ENCODE measurements at regions not wholly inside any gene's neighbourhood (a gene's known extent, or its start where the extent isn't known, plus 50 kb on each side); places are given as distances from the start of the nearest gene placed in this dataset.

GRCh38 chr1:13918862-13919261 lies 218.9 kb downstream of the PRDM2 start:
- Histone ChIP-seq H3K4me3 (ENCODE audit: insufficient read depth, low read depth, low read length, poor library complexity, severe bottlenecking) (no peak overlapping the region), H3K27me3 (replicated peaks; ENCODE audit: control insufficient read depth, insufficient read depth, low read length, poor library complexity, severe bottlenecking) (no peaks in the 10 kb centered on the region), H3K36me3 (ENCODE audit: control insufficient read depth, insufficient read depth, low read length) (no peaks in the 10 kb centered on the region), H3K27ac (ENCODE audit: insufficient read depth, low read length, poor library complexity, severe bottlenecking) (no peak overlapping the region), H3K9me3 (ENCODE audit: control insufficient read depth, low read length) (no peaks in the 10 kb centered on the region), H3K4me1 (ENCODE audit: control insufficient read depth, insufficient read depth, low read length, poor library complexity, severe bottlenecking) (no peaks in the 10 kb centered on the region)
- no peak for DNase-seq

- Histone ChIP-seq H3K4me1 (ENCODE audit: control insufficient read depth, insufficient read depth, low read length, poor library complexity, severe bottlenecking) (no peaks in the 10 kb centered on the region), H3K27ac (ENCODE audit: insufficient read depth, low read length, poor library complexity, severe bottlenecking) (no peak overlapping the region), H3K4me3 (ENCODE audit: insufficient read depth, low read depth, low read length, poor library complexity, severe bottlenecking) (no peak overlapping the region), H3K36me3 (ENCODE audit: control insufficient read depth, insufficient read depth, low read length) (no peaks in the 10 kb centered on the region), H3K27me3 (replicated peaks; ENCODE audit: control insufficient read depth, insufficient read depth, low read length, poor library complexity, severe bottlenecking) (no peaks in the 10 kb centered on the region), H3K9me3 (ENCODE audit: control insufficient read depth, low read length) (no peaks in the 10 kb centered on the region)
- DNase-seq: no peak
Observed at GRCh38 chr1:13921190-13921589, 221.2 kb downstream of the PRDM2 start.

DNA sequence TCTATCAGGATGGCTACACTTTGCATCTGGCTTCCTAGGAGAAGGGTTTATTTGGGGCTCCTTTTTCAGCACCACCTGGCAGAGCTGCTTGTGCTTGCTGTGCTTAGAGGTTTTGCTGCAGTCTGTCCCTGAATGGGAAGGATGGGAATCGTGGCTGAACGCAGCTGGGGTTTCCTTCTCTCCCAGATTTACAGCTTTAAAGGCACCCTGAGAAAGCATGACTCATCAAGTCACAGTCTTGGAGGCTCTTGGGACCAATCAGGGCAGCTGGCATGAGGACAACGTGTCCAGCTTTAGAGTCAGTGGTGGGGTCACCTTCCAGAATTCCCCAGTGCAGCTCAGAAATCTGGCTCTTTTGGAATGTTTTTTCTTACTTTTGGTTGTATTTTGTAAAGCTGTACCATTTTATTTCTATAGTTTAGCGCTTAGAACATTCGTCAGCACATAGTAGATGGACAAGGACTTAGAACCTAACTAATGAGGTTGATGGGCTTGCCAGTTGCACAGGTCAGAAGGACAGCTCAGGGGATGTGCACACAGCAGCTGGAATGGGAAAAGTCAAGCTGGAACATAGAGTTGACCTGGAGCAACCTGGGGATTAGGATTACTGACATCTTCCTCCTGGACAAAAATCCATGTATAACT lies 222.6 kb downstream of the PRDM2 start:
- DNase-seq: no peak
- Histone ChIP-seq H3K9me3 (ENCODE audit: control insufficient read depth, low read length) (no peaks in the 10 kb centered on the region), H3K27me3 (replicated peaks; ENCODE audit: control insufficient read depth, insufficient read depth, low read length, poor library complexity, severe bottlenecking) (no peaks in the 10 kb centered on the region), H3K4me3 (ENCODE audit: insufficient read depth, low read depth, low read length, poor library complexity, severe bottlenecking) (no peak overlapping the region), H3K36me3 (ENCODE audit: control insufficient read depth, insufficient read depth, low read length) (no peaks in the 10 kb centered on the region), H3K4me1 (ENCODE audit: control insufficient read depth, insufficient read depth, low read length, poor library complexity, severe bottlenecking) (no peaks in the 10 kb centered on the region), H3K27ac (ENCODE audit: insufficient read depth, low read length, poor library complexity, severe bottlenecking) (no peak overlapping the region)

DNA sequence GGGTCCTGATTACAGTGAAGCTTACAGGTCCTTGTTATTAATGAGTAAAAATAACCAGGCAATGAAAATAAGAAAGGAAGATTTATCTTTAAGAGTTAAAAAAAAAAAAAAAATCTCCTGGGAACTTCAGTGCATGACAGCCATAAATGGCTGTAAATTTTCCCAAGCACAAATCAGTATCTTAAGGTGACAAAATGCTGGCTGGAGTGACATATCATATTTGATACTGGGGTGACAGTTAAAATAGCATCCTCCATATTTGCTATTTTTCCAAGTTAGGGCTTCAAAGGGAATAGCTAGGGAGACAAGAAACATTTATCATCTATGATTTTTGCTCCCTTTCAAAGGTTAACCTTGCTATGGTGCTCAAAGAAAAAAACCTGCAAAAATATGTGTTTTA lies 226.6 kb downstream of the PRDM2 start:
- H3K27me3 ChIP-seq (replicated peaks; ENCODE audit: control insufficient read depth, insufficient read depth, low read length, poor library complexity, severe bottlenecking): no peaks in the 10 kb centered on the region
- no peaks in the 10 kb centered on the region for H3K4me1 ChIP-seq (ENCODE audit: control insufficient read depth, insufficient read depth, low read length, poor library complexity, severe bottlenecking)
- no peaks in the 10 kb centered on the region for H3K36me3 ChIP-seq (ENCODE audit: control insufficient read depth, insufficient read depth, low read length)
- H3K9me3 ChIP-seq (ENCODE audit: control insufficient read depth, low read length): no peaks in the 10 kb centered on the region
- H3K27ac ChIP-seq (ENCODE audit: insufficient read depth, low read length, poor library complexity, severe bottlenecking): no peak overlapping the region
- no peak for DNase-seq
- no peak overlapping the region for H3K4me3 ChIP-seq (ENCODE audit: insufficient read depth, low read depth, low read length, poor library complexity, severe bottlenecking)

GRCh38 chr1:13927736-13928135 lies 227.7 kb downstream of the PRDM2 start:
- no peak overlapping the region for H3K27ac ChIP-seq (ENCODE audit: insufficient read depth, low read length, poor library complexity, severe bottlenecking)
- H3K27me3 ChIP-seq (replicated peaks; ENCODE audit: control insufficient read depth, insufficient read depth, low read length, poor library complexity, severe bottlenecking): no peaks in the 10 kb centered on the region
- no peaks in the 10 kb centered on the region for H3K36me3 ChIP-seq (ENCODE audit: control insufficient read depth, insufficient read depth, low read length)
- H3K4me3 ChIP-seq (ENCODE audit: insufficient read depth, low read depth, low read length, poor library complexity, severe bottlenecking): no peak overlapping the region
- H3K4me1 ChIP-seq (ENCODE audit: control insufficient read depth, insufficient read depth, low read length, poor library complexity, severe bottlenecking): no peaks in the 10 kb centered on the region
- DNase-seq: no peak
- H3K9me3 ChIP-seq (ENCODE audit: control insufficient read depth, low read length): no peaks in the 10 kb centered on the region

- no peaks in the 10 kb centered on the region for H3K36me3 ChIP-seq (ENCODE audit: control insufficient read depth, insufficient read depth, low read length)
- H3K4me1 ChIP-seq (ENCODE audit: control insufficient read depth, insufficient read depth, low read length, poor library complexity, severe bottlenecking): no peaks in the 10 kb centered on the region
- no peak for DNase-seq
- no peaks in the 10 kb centered on the region for H3K9me3 ChIP-seq (ENCODE audit: control insufficient read depth, low read length)
- H3K27ac ChIP-seq (ENCODE audit: insufficient read depth, low read length, poor library complexity, severe bottlenecking): no peak overlapping the region
- H3K4me3 ChIP-seq (ENCODE audit: insufficient read depth, low read depth, low read length, poor library complexity, severe bottlenecking): no peak overlapping the region
- no peaks in the 10 kb centered on the region for H3K27me3 ChIP-seq (replicated peaks; ENCODE audit: control insufficient read depth, insufficient read depth, low read length, poor library complexity, severe bottlenecking)
Observed at GRCh38 chr1:13929313-13929712, 229.3 kb downstream of the PRDM2 start.

DNA sequence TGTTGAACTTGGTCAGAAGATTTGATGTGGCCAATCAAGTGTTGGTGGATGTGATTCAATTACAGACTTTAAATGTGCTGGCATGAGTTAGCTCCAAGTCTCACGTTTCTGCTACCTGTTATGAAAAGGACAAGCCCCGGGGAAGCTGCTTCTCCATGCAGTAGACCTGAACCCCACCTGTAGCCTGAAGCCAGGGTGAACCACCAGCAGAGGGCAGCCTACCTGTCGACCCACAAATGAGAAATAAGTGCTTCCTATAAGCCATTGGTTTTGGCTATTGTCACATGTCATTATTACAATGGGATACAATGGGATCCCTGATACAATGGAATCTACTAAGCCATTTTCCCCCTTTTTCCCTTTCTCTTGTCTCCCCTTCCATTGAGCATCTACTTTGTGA lies 230.2 kb downstream of the PRDM2 start:
- no peaks in the 10 kb centered on the region for H3K36me3 ChIP-seq (ENCODE audit: control insufficient read depth, insufficient read depth, low read length)
- no peak overlapping the region for H3K4me3 ChIP-seq (ENCODE audit: insufficient read depth, low read depth, low read length, poor library complexity, severe bottlenecking)
- H3K27ac ChIP-seq (ENCODE audit: insufficient read depth, low read length, poor library complexity, severe bottlenecking): no peak overlapping the region
- no peaks in the 10 kb centered on the region for H3K27me3 ChIP-seq (replicated peaks; ENCODE audit: control insufficient read depth, insufficient read depth, low read length, poor library complexity, severe bottlenecking)
- no peaks in the 10 kb centered on the region for H3K9me3 ChIP-seq (ENCODE audit: control insufficient read depth, low read length)
- DNase-seq: no peak
- no peaks in the 10 kb centered on the region for H3K4me1 ChIP-seq (ENCODE audit: control insufficient read depth, insufficient read depth, low read length, poor library complexity, severe bottlenecking)

DNA sequence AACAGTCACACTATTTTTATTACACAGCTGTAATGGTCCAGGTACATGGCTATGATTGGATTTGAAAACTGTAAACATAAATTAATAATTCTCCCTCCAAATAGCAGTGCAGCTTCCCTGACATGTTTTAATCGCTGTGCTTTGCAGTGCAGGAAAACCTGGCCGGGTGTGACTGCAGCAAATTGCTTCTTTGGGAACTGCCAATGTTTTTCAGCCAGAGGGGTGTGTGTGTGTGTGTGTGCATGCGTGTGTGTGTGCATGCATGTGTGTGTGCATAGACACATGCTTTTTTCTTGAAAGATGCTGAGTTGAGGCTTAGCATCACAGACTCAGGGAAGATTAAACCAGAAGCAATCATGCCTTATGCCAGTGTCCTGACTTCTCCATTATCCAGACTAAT lies 231.2 kb downstream of the PRDM2 start:
- Histone ChIP-seq H3K27me3 (replicated peaks; ENCODE audit: control insufficient read depth, insufficient read depth, low read length, poor library complexity, severe bottlenecking) (no peaks in the 10 kb centered on the region), H3K27ac (ENCODE audit: insufficient read depth, low read length, poor library complexity, severe bottlenecking) (no peak overlapping the region), H3K4me3 (ENCODE audit: insufficient read depth, low read depth, low read length, poor library complexity, severe bottlenecking) (no peak overlapping the region)

DNA sequence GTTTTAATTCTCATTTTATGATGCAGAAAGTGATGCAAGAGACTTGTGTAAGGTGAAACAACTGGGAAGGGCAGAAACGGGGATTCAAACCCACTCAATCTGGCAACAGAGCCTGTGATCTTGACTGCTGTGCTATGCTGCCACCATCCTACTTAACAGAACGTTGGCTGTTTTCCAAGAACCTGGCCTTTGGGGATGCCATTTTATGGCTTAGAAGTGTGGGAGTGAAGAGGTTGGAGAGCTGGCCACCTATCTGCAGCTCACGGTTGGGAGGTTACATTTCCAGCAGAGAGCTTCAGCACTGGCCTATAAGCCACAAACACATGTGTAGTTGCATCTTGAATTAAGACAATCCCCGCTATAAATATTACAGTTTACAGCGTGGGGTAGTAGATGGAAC lies 235.3 kb downstream of the PRDM2 start:
- Histone ChIP-seq H3K27ac (ENCODE audit: insufficient read depth, low read length, poor library complexity, severe bottlenecking) (no peak overlapping the region), H3K4me1 (ENCODE audit: control insufficient read depth, insufficient read depth, low read length, poor library complexity, severe bottlenecking) (no peaks in the 10 kb centered on the region)

More for the DNA sequence above, 231.2 kb downstream of the PRDM2 start:
- Histone ChIP-seq H3K9me3 (ENCODE audit: control insufficient read depth, low read length) (no peaks in the 10 kb centered on the region), H3K36me3 (ENCODE audit: control insufficient read depth, insufficient read depth, low read length) (no peaks in the 10 kb centered on the region), H3K4me1 (ENCODE audit: control insufficient read depth, insufficient read depth, low read length, poor library complexity, severe bottlenecking) (no peaks in the 10 kb centered on the region)
- DNase-seq: no peak

GRCh38 chr1:13941315-13941714 lies 241.3 kb downstream of the PRDM2 start:
- Histone ChIP-seq H3K27ac (ENCODE audit: insufficient read depth, low read length, poor library complexity, severe bottlenecking) (no peak overlapping the region), H3K4me3 (ENCODE audit: insufficient read depth, low read depth, low read length, poor library complexity, severe bottlenecking) (no peak overlapping the region), H3K36me3 (ENCODE audit: control insufficient read depth, insufficient read depth, low read length) (no peaks in the 10 kb centered on the region), H3K4me1 (ENCODE audit: control insufficient read depth, insufficient read depth, low read length, poor library complexity, severe bottlenecking) (no peaks in the 10 kb centered on the region), H3K9me3 (ENCODE audit: control insufficient read depth, low read length) (no peaks in the 10 kb centered on the region), H3K27me3 (replicated peaks; ENCODE audit: control insufficient read depth, insufficient read depth, low read length, poor library complexity, severe bottlenecking) (no peaks in the 10 kb centered on the region)
- no peak for DNase-seq

More for the DNA sequence above, 235.3 kb downstream of the PRDM2 start:
- no peak overlapping the region for H3K4me3 ChIP-seq (ENCODE audit: insufficient read depth, low read depth, low read length, poor library complexity, severe bottlenecking)
- no peaks in the 10 kb centered on the region for H3K9me3 ChIP-seq (ENCODE audit: control insufficient read depth, low read length)
- no peak for DNase-seq
- no peaks in the 10 kb centered on the region for H3K36me3 ChIP-seq (ENCODE audit: control insufficient read depth, insufficient read depth, low read length)
- no peaks in the 10 kb centered on the region for H3K27me3 ChIP-seq (replicated peaks; ENCODE audit: control insufficient read depth, insufficient read depth, low read length, poor library complexity, severe bottlenecking)
